ENCODE measurements at regions not wholly inside any gene's neighbourhood (a gene's known extent, or its start where the extent isn't known, plus 50 kb on each side); places are given as distances from the start of the nearest gene placed in this dataset.

- TF ChIP-seq, protein P1, sequence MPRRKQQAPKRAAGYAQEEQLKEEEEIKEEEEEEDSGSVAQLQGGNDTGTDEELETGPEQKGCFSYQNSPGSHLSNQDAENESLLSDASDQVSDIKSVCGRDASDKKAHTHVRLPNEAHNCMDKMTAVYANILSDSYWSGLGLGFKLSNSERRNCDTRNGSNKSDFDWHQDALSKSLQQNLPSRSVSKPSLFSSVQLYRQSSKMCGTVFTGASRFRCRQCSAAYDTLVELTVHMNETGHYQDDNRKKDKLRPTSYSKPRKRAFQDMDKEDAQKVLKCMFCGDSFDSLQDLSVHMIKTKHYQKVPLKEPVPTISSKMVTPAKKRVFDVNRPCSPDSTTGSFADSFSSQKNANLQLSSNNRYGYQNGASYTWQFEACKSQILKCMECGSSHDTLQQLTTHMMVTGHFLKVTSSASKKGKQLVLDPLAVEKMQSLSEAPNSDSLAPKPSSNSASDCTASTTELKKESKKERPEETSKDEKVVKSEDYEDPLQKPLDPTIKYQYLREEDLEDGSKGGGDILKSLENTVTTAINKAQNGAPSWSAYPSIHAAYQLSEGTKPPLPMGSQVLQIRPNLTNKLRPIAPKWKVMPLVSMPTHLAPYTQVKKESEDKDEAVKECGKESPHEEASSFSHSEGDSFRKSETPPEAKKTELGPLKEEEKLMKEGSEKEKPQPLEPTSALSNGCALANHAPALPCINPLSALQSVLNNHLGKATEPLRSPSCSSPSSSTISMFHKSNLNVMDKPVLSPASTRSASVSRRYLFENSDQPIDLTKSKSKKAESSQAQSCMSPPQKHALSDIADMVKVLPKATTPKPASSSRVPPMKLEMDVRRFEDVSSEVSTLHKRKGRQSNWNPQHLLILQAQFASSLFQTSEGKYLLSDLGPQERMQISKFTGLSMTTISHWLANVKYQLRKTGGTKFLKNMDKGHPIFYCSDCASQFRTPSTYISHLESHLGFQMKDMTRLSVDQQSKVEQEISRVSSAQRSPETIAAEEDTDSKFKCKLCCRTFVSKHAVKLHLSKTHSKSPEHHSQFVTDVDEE (CRISPR knock-in tag; IDR thresholded peaks at IDR 0.05), result no peak
- TF ChIP-seq PATZ1 (CRISPR knock-in tag; IDR thresholded peaks at IDR 0.05; ENCODE audit: borderline replicate concordance), result no peak
- TF ChIP-seq CSDC2 (CRISPR knock-in tag; IDR thresholded peaks at IDR 0.05), result no peak
- TF ChIP-seq BACH2 (CRISPR knock-in tag; IDR thresholded peaks at IDR 0.05; ENCODE audit: borderline replicate concordance), result no peak
- ATAC-seq, result no peak
These were observed 423.2 kb upstream of the JARID2 start for GRCh38 chr6:14822679-14823078.

- TF ChIP-seq ZC3H10 (CRISPR knock-in tag; IDR thresholded peaks at IDR 0.05), result no peak
- no peak for TF ChIP-seq ESRRG (CRISPR knock-in tag; IDR thresholded peaks at IDR 0.05)
- no peak for TF ChIP-seq PATZ1 (CRISPR knock-in tag; IDR thresholded peaks at IDR 0.05; ENCODE audit: borderline replicate concordance)
- TF ChIP-seq, protein P1 (CRISPR knock-in tag; IDR thresholded peaks at IDR 0.05), result no peak
- no peak for TF ChIP-seq CSRNP3 (CRISPR knock-in tag; IDR thresholded peaks at IDR 0.05)
- TF ChIP-seq ZFP3 (CRISPR knock-in tag; IDR thresholded peaks at IDR 0.05), result no peak
- no peak for TF ChIP-seq TCF4 (CRISPR knock-in tag; IDR thresholded peaks at IDR 0.05; ENCODE audit: borderline replicate concordance)
- TF ChIP-seq RARB (CRISPR knock-in tag; IDR thresholded peaks at IDR 0.05), result no peak
- TF ChIP-seq ZNF8 (CRISPR knock-in tag; IDR thresholded peaks at IDR 0.05), result no peak
- TF ChIP-seq CSDC2 (CRISPR knock-in tag; IDR thresholded peaks at IDR 0.05), result no peak
- TF ChIP-seq GLIS3 (CRISPR knock-in tag; IDR thresholded peaks at IDR 0.05), result no peak
- ATAC-seq, result no peak
These were observed 421.8 kb upstream of the JARID2 start for GRCh38 chr6:14824060-14824459.

DNA sequence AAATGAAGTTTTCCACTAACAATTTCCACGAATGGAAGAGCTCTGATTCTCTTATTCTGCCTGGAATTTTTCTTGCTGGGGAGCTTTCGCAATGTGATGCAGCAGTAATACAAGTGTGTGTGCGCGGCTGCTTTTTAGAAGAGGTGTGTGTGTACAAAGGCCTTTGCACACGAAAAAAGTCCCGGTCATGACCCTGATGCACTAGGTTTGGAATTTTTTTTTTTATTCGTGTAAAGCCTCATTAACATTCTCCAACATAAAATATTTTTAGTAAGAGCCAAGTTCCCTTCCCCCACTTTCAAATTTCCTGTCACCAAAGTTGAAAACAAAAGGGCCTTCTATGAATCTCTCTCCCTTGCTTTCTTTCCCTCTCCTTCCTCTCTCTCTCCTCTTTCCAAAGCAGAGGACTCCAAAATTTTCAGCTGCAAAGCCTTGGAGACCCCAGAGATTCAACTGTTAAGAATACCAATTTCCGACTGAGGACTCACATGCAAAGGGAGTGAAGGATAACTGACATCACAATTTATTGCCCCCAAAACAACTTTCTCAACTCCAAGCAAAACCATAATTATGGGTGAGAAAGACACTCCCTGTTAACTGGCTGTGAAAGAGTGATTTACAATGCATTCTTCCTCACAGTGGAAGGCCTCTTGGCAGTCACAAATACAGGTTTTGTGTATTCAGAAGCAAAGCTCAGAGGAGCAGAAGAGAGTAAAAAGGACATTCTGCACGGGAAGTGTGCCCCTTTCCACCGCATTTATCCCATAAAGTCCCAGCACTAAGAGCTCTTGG is 421.2 kb upstream of the JARID2 start:
- no peak for ATAC-seq
- TF ChIP-seq SNAI2 (CRISPR knock-in tag; IDR thresholded peaks at IDR 0.05), result no peak
- TF ChIP-seq CSRNP3 (CRISPR knock-in tag; IDR thresholded peaks at IDR 0.05), result no peak
- TF ChIP-seq, protein P2, sequence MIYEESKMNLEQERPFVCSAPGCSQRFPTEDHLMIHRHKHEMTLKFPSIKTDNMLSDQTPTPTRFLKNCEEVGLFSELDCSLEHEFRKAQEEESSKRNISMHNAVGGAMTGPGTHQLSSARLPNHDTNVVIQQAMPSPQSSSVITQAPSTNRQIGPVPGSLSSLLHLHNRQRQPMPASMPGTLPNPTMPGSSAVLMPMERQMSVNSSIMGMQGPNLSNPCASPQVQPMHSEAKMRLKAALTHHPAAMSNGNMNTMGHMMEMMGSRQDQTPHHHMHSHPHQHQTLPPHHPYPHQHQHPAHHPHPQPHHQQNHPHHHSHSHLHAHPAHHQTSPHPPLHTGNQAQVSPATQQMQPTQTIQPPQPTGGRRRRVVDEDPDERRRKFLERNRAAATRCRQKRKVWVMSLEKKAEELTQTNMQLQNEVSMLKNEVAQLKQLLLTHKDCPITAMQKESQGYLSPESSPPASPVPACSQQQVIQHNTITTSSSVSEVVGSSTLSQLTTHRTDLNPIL (CRISPR knock-in tag; IDR thresholded peaks at IDR 0.05; ENCODE audit: low read depth), result no peak
- TF ChIP-seq PATZ1 (CRISPR knock-in tag; IDR thresholded peaks at IDR 0.05; ENCODE audit: borderline replicate concordance), result no peak
- TF ChIP-seq, protein P3, sequence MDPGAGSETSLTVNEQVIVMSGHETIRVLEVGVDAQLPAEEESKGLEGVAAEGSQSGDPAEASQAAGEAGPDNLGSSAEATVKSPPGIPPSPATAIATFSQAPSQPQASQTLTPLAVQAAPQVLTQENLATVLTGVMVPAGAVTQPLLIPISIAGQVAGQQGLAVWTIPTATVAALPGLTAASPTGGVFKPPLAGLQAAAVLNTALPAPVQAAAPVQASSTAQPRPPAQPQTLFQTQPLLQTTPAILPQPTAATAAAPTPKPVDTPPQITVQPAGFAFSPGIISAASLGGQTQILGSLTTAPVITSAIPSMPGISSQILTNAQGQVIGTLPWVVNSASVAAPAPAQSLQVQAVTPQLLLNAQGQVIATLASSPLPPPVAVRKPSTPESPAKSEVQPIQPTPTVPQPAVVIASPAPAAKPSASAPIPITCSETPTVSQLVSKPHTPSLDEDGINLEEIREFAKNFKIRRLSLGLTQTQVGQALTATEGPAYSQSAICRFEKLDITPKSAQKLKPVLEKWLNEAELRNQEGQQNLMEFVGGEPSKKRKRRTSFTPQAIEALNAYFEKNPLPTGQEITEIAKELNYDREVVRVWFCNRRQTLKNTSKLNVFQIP (CRISPR knock-in tag; IDR thresholded peaks at IDR 0.05; ENCODE audit: borderline replicate concordance, low read depth), result no peak
- no peak for TF ChIP-seq ZFP30 (CRISPR knock-in tag; IDR thresholded peaks at IDR 0.05)
- TF ChIP-seq PPARA (CRISPR knock-in tag; IDR thresholded peaks at IDR 0.05; ENCODE audit: borderline replicate concordance), result no peak
